ENCODE measurements at regions not wholly inside any gene's neighbourhood (a gene's known extent, or its start where the extent isn't known, plus 50 kb on each side); places are given as distances from the start of the nearest gene placed in this dataset.
"Not testable (repeated sequence)": the region's sequence is repeated elsewhere in the genome, so short reads cannot be mapped to it uniquely, and the experiment has no call there.

GRCh38 chr12:14215949-14216348, 149.5 kb upstream of the ATF7IP start:
- not testable (repeated sequence) for DNase-seq

- peak; percentile 22 for DNase-seq
These were observed 148.8 kb upstream of the ATF7IP start for GRCh38 chr12:14216405-14217294.

- DNase-seq = no peak
These were observed 146.3 kb upstream of the ATF7IP start for GRCh38 chr12:14219156-14219555.

- not testable (repeated sequence) for DNase-seq
These were observed 145.8 kb upstream of the ATF7IP start for GRCh38 chr12:14219670-14220069.

- DNase-seq = no peak
These were observed 140.4 kb upstream of the ATF7IP start for GRCh38 chr12:14225064-14225463.

- peak; percentile 37 for DNase-seq
These were observed 130.3 kb upstream of the ATF7IP start for GRCh38 chr12:14235176-14235575.

GRCh38 chr12:14236641-14237040, 128.8 kb upstream of the ATF7IP start:
- not testable (repeated sequence) for DNase-seq

GRCh38 chr12:14238221-14238792, 127.2 kb upstream of the ATF7IP start:
- DNase-seq = peak; percentile 66

GRCh38 chr12:14239350-14239934, 126.0 kb upstream of the ATF7IP start:
- DNase-seq = peak; percentile 80

GRCh38 chr12:14239935-14240872, 125.3 kb upstream of the ATF7IP start:
- peak; percentile 43 for DNase-seq

- DNase-seq = no peak
These were observed 124.6 kb upstream of the ATF7IP start for GRCh38 chr12:14240873-14241220.

GRCh38 chr12:14242825-14243224, 122.7 kb upstream of the ATF7IP start:
- DNase-seq = peak; percentile 43

GRCh38 chr12:14243941-14244340, 121.5 kb upstream of the ATF7IP start:
- no peak for DNase-seq

GRCh38 chr12:14244876-14245669, 120.4 kb upstream of the ATF7IP start:
- DNase-seq = no peak

- no peak for DNase-seq
These were observed 118.3 kb upstream of the ATF7IP start for GRCh38 chr12:14247166-14247565.

GRCh38 chr12:14249368-14249767, 116.1 kb upstream of the ATF7IP start:
- no peak for DNase-seq

GRCh38 chr12:14252697-14253096, 112.8 kb upstream of the ATF7IP start:
- DNase-seq = no peak

- no peak for DNase-seq
These were observed 112.0 kb upstream of the ATF7IP start for GRCh38 chr12:14253496-14253895.

- DNase-seq = no peak
These were observed 110.7 kb upstream of the ATF7IP start for GRCh38 chr12:14254781-14255180.

- DNase-seq = peak; percentile 59
These were observed 109.4 kb upstream of the ATF7IP start for GRCh38 chr12:14256121-14256520.

GRCh38 chr12:14256555-14257169, 108.8 kb upstream of the ATF7IP start:
- peak; percentile 93 for DNase-seq

GRCh38 chr12:14257303-14257733, 108.2 kb upstream of the ATF7IP start:
- no peak for DNase-seq

Measured in hematopoietic multipotent progenitor cell treated with erythropoietin and hydrocortisone succinate and interleukin-3 and kit ligand, for 6 days (in vitro differentiated cells).